DMS114 treated with DMSO at 0.1 percent for 48 hours (cell line): ENCODE measurements at regions not wholly inside any gene's neighbourhood (a gene's known extent, or its start where the extent isn't known, plus 50 kb on each side); places are given as distances from the start of the nearest gene placed in this dataset.
"Not testable (repeated sequence)": the region's sequence is repeated elsewhere in the genome, so short reads cannot be mapped to it uniquely, and the experiment has no call there.

Experiments used
- DNase-seq: peaks from one replicate; lab custom pipeline; 2025; ENCODE audit not compliant: unreplicated experiment; lab: John Stamatoyannopoulos, UW

DNA sequence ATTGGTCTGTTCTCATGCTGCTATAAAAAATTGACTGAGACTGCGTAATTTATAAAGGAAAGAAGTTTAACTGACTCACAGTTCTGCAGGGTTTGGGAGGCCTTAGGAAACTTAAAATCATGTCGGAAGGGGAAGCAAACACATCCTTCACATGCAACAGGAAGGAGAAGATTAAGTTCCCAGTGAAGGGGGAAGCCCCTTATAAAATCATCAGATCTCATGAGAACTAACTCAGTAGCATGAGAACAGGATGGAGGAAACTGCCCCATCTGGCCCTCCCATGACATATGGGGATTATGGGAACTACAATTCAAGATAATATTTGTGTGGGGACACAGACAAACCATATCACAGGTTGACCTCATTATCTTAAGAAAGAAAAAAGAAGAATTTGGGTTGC lies 134.5 kb downstream of the PPP1R3A start:
- DNase-seq, result no peak

GRCh38 chr7:113783403-113783802 lies 135.4 kb downstream of the PPP1R3A start:
- no peak for DNase-seq

DNA sequence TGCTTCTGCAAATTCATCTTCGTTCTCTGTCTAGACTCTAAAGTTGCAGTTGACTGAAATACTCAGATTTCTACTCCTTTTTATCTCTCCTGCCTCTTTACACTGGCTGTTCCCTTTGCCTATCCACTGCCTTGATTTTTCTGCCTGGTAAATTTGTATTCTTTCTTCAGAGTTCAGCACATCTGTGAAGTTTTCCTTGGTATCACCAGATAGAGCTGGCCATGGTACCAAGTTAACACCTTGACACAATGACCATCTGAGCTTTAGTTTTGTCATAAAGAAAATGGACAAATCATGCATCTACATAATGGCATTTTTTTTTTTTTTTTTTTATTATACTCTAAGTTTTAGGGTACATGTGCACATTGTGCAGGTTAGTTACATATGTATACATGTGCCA lies 143.0 kb downstream of the PPP1R3A start:
- DNase-seq, result no peak

DNA sequence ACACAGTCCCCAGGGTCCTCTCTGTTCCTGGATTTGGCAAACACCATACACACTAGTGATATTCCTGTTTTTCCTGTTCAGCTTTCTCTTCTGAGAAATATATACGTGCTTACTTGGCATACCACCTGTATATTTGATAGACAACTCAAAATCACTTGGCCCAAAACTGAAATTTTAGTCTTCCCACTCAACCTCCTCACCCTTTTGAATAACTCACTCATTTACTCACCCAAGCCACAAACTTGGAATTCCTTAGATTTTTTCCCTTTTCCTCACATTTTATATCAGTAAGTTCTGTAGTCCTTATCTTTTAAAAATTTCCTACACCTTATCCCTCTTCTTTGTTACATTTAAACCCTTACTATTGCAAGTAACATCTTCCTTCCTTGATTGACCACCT lies 143.4 kb downstream of the PPP1R3A start:
- DNase-seq, result no peak

- peak; percentile 2 for DNase-seq
Observed at GRCh38 chr7:113774182-113774807, 144.5 kb downstream of the PPP1R3A start.

GRCh38 chr7:113770146-113770738 lies 148.6 kb downstream of the PPP1R3A start:
- no peak for DNase-seq

DNA sequence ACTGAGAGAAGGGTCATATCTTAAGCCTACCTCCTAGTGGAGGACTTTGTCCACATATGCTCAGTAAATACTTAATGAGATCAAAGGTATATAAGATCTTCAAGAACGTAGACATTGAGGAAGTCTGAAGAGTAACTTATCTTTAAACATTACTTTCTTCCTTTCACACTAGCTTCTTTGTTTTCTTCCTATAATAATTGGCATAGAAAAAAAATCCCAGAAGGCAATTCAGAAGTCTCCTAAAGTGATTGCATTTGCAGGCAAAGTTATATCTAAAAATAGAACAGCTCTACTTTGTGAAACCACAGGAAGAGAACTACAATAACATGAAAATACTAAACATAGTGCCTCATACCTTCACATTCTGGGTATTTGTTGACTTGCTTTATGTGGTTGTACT lies 150.4 kb downstream of the PPP1R3A start:
- DNase-seq, result no peak

DNA sequence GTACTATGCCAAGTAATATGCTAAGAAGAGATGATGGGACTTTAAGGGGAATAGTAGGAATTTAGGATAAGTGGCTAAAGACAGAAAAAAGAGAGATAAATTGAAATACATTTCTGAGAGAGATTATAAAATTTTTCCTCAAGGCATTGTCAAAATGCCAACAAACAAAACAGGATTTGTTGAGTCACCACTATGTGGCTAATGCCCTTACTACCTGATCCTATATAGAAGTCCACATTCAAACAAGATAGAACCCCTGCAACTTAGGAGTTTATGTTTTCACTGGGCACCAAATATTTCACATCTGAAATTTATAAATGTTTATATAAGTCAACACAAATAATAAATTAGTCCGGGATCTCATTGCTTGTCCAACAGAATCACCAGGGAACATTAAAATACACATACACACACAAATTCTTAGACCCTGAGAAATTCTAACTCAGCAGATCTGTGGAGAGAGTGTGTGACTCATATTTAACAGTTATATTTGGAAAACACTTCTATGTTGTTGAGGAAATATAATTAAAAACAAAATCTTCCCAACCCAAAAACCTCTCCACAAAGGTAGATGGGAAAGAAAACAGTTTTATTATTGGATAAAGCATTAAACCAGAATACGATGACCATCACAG lies 154.3 kb downstream of the PPP1R3A start:
- DNase-seq, result no peak

- no peak for DNase-seq
Observed at GRCh38 chr7:113763226-113763625, 155.6 kb downstream of the PPP1R3A start.

GRCh38 chr7:113756250-113756649 lies 162.6 kb downstream of the PPP1R3A start:
- DNase-seq, result no peak

GRCh38 chr7:113752689-113753088 lies 166.1 kb downstream of the PPP1R3A start:
- DNase-seq, result no peak

GRCh38 chr7:113752289-113752688 lies 166.5 kb downstream of the PPP1R3A start:
- DNase-seq, result no peak

GRCh38 chr7:113751547-113751946 lies 167.3 kb downstream of the PPP1R3A start:
- DNase-seq, result no peak

DNA sequence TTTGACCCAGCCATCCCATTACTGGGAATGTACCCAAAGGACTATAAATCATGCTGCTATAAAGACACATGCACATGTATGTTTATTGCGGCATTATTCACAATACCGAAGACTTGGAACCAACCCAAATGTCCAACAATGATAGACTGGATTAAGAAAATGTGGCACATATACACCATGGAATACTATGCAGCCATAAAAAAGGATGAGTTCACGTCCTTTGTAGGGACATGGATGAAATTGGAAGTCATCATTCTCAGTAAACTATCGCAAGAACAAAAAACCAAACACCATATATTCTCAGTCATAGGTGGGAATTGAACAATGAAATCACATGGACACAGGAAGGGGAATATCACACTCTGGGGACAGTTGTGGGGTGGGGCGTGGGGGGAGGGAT lies 170.4 kb downstream of the PPP1R3A start:
- DNase-seq, result not testable (repeated sequence)

DNA sequence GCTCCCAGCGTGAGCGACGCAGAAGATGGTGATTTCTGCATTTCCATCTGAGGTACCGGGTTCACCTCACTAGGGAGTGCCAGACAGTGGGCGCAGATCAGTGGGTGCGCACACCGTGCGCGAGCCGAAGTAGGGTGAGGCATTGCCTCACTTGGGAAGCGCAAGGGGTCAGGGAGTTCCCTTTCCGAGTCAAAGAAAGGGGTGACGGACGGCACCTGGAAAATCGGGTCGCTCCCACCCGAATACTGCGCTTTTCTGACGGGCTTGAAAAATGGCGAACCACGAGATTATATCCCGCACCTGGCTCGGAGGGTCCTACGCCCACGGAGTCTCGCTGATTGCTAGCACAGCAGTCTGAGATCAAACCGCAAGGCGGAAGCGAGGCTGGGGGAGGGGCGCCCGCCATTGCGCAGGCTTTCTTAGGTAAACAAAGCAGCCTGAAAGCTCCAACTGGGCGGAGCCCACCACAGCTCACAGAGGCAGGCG lies 175.8 kb downstream of the PPP1R3A start:
- DNase-seq, result not testable (repeated sequence)

- DNase-seq, result no peak
Observed at GRCh38 chr7:113742377-113742776, 176.4 kb downstream of the PPP1R3A start.

DNA sequence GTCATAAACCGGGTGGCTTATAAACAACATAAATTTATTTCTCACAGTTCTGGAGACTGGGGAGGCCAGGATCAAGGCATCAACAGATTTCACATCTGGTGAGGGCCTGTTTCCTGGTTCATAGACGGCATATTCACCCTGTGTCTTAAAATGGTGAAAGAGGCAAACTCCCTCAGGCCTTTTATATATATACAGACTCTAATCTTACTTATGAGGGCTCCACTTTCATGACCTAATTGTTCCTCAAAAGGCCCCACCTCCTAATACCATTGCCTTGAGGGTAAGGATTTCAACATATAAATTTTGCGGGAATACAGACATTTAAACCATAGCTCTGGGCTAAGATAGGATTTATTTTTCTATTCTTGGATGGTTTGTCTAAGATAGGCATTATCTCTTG lies 187.2 kb downstream of the PPP1R3A start:
- no peak for DNase-seq

DNA sequence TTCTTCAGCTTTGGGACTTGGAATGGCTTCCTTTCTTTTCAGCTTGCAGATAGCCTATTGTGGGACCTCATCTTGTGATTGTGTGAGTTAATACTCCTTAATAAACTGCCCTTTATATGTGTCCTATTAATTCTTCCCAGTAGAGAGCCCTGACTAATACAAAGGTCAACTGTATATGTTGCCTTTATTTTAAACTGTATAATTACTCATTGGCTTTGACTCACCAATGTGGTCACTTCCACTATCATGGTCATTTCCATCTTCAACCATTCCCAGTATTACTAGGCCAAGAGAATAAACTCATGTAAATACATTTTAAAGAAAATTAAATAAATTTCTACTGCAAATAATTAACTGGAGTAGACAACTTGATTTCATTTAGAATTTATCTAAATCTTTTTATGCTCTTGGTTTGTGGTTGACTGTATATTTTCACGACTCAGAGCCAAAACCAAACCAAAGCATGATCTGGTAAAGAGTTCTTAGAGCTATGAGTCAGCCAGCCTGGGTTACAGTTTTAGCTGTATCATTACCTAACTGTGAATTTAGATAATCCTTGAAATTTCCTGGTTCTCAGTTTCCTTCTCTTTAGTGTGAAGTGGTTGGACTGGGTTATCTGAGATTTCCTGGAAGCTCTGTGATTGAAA lies 188.4 kb downstream of the PPP1R3A start:
- no peak for DNase-seq

GRCh38 chr7:113727486-113727885 lies 191.3 kb downstream of the PPP1R3A start:
- no peak for DNase-seq

GRCh38 chr7:113722006-113722405 lies 196.8 kb downstream of the PPP1R3A start:
- no peak for DNase-seq

DNA sequence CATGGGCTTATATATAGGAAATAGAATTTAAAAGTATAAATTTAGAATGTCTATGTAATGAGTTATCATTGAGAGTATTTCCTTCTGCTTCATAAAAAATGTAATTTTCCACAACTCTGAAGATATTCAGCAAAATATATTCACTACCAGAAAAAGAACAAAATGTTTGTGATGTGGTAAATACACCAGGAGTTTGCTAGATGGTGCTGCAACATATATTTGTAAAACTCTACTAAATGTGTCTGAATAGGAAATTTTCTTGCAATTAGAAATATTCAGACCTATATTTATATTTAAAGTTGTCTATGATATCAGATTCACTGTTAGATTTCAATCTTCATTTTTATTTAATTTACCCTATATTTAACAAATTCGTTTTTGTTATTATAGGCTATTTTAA lies 201.1 kb downstream of the PPP1R3A start:
- no peak for DNase-seq
